ENCODE measurements at regions not wholly inside any gene's neighbourhood (a gene's known extent, or its start where the extent isn't known, plus 50 kb on each side); places are given as distances from the start of the nearest gene placed in this dataset.

DNA sequence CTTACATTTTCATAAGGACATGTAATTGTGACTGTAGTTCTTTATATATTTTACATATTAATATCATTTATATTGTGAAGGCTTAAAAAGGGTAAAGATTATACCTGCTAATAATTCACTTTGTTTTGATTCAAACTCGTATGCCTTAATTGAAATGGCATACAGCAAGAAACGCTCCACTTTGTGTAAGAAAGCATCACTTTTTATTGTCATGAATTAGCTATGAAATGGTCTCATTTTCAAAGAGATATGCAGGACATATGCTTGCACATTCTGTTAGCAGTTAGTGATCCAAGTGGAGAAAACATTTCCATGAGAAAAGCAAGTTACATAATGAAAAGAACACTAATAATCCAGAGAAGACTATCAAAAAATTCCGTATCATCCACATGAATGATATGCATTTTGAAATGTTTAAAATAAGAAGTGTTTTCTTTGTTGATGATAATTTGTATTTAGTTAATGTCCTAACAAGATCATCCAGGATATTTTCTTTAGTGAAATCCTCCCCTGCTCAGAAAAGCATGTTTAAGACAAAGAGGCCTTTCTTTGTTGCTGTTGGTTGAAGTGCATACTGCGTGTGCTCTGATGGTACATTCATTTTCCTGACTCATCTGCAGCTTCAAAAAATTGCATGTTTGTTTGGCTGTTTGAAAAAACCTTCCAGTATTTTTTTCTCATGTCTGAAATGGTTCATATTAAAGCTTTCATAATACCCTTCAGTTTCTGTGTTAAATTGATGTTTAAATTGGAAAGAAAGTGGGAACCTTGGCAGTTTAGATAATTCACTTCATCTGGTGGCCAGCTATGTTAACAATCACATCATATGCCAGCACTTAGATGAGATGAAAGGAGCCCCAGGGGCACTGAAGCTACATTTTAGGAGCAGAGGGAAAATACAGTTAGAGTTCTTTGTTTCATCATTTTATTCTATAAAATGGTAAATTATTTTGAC is 242.2 kb downstream of the CSNK1G3 start:
- peak; percentile 88 for TF ChIP-seq TCF4 (CRISPR knock-in tag; IDR thresholded peaks at IDR 0.05; ENCODE audit: borderline replicate concordance)
- TF ChIP-seq ISL1 (CRISPR knock-in tag; IDR thresholded peaks at IDR 0.05): peak; percentile 62
- 0 out of 2 replicates have a peak, but pooled peaks have one; percentile 35 for TF ChIP-seq ZNF70 (CRISPR knock-in tag; IDR thresholded peaks at IDR 0.05)
- peak; percentile 93 for TF ChIP-seq ZNF8 (CRISPR knock-in tag; IDR thresholded peaks at IDR 0.05)
- TF ChIP-seq, protein P1, sequence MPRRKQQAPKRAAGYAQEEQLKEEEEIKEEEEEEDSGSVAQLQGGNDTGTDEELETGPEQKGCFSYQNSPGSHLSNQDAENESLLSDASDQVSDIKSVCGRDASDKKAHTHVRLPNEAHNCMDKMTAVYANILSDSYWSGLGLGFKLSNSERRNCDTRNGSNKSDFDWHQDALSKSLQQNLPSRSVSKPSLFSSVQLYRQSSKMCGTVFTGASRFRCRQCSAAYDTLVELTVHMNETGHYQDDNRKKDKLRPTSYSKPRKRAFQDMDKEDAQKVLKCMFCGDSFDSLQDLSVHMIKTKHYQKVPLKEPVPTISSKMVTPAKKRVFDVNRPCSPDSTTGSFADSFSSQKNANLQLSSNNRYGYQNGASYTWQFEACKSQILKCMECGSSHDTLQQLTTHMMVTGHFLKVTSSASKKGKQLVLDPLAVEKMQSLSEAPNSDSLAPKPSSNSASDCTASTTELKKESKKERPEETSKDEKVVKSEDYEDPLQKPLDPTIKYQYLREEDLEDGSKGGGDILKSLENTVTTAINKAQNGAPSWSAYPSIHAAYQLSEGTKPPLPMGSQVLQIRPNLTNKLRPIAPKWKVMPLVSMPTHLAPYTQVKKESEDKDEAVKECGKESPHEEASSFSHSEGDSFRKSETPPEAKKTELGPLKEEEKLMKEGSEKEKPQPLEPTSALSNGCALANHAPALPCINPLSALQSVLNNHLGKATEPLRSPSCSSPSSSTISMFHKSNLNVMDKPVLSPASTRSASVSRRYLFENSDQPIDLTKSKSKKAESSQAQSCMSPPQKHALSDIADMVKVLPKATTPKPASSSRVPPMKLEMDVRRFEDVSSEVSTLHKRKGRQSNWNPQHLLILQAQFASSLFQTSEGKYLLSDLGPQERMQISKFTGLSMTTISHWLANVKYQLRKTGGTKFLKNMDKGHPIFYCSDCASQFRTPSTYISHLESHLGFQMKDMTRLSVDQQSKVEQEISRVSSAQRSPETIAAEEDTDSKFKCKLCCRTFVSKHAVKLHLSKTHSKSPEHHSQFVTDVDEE (CRISPR knock-in tag; IDR thresholded peaks at IDR 0.05): no peak
- TF ChIP-seq CSRNP3 (CRISPR knock-in tag; IDR thresholded peaks at IDR 0.05): no peak
- peak; percentile 27; the same call in 2 of the 3 replicates for ATAC-seq

DNA sequence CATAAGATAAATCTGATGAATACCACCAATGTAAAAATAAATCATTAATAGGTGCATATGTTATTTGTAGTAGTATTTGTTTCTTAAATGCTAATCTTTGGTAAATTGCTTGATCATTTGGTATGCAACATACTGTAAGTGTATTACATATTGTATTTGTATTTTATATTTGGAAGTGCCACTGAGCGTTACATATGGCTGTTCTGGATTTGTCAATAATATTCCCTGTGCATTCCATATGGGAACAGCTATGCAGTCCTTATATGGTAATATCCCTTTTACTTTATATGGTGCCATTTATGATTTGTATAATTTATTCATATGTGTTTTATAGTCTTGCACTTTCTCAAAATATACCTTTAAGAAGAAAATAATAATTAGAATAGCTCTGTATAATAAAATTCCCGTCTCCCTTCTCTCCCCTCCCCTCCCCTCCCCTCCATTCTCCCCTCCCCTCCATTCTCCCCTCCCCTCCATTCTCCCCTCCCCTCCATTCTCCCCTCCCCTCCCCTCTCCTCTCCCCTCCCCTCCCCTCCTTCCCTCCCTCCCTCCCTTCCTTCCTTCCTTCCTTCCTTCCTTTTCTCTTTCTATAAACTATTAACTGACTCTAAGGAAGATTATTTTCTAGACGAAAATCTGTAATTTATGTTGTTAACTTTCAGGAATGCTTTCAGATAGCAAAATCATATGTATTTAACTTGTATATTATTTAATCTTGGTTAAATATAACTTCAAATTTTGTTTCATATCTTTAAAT is 241.4 kb downstream of the CSNK1G3 start:
- TF ChIP-seq ZC3H10 (CRISPR knock-in tag; IDR thresholded peaks at IDR 0.05) (no peak), ZNF8 (CRISPR knock-in tag; IDR thresholded peaks at IDR 0.05) (no peak), PPARA (CRISPR knock-in tag; IDR thresholded peaks at IDR 0.05; ENCODE audit: borderline replicate concordance) (no peak), ZFP30 (CRISPR knock-in tag; IDR thresholded peaks at IDR 0.05) (no peak), TOX (CRISPR knock-in tag; IDR thresholded peaks at IDR 0.05; ENCODE audit: borderline replicate concordance) (no peak), ESRRG (CRISPR knock-in tag; IDR thresholded peaks at IDR 0.05) (no peak), CSRNP3 (CRISPR knock-in tag; IDR thresholded peaks at IDR 0.05) (no peak), ZNF565 (CRISPR knock-in tag; conservative IDR thresholded peaks at IDR 0.05; ENCODE audit: low read depth) (no peak), ARNTL (CRISPR knock-in tag; IDR thresholded peaks at IDR 0.05; ENCODE audit: borderline replicate concordance, low read depth) (no peak), ISL1 (CRISPR knock-in tag; IDR thresholded peaks at IDR 0.05) (no peak), GLIS3 (CRISPR knock-in tag; IDR thresholded peaks at IDR 0.05) (no peak), BACH2 (CRISPR knock-in tag; IDR thresholded peaks at IDR 0.05; ENCODE audit: borderline replicate concordance) (no peak), OSR1 (CRISPR knock-in tag; IDR thresholded peaks at IDR 0.05) (no peak), TCF4 (CRISPR knock-in tag; IDR thresholded peaks at IDR 0.05; ENCODE audit: borderline replicate concordance) (no peak)
- TF ChIP-seq, protein P1 (CRISPR knock-in tag; IDR thresholded peaks at IDR 0.05): no peak
- TF ChIP-seq, protein P2, sequence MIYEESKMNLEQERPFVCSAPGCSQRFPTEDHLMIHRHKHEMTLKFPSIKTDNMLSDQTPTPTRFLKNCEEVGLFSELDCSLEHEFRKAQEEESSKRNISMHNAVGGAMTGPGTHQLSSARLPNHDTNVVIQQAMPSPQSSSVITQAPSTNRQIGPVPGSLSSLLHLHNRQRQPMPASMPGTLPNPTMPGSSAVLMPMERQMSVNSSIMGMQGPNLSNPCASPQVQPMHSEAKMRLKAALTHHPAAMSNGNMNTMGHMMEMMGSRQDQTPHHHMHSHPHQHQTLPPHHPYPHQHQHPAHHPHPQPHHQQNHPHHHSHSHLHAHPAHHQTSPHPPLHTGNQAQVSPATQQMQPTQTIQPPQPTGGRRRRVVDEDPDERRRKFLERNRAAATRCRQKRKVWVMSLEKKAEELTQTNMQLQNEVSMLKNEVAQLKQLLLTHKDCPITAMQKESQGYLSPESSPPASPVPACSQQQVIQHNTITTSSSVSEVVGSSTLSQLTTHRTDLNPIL (CRISPR knock-in tag; IDR thresholded peaks at IDR 0.05; ENCODE audit: low read depth): no peak
- TF ChIP-seq, protein P3, sequence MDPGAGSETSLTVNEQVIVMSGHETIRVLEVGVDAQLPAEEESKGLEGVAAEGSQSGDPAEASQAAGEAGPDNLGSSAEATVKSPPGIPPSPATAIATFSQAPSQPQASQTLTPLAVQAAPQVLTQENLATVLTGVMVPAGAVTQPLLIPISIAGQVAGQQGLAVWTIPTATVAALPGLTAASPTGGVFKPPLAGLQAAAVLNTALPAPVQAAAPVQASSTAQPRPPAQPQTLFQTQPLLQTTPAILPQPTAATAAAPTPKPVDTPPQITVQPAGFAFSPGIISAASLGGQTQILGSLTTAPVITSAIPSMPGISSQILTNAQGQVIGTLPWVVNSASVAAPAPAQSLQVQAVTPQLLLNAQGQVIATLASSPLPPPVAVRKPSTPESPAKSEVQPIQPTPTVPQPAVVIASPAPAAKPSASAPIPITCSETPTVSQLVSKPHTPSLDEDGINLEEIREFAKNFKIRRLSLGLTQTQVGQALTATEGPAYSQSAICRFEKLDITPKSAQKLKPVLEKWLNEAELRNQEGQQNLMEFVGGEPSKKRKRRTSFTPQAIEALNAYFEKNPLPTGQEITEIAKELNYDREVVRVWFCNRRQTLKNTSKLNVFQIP (CRISPR knock-in tag; IDR thresholded peaks at IDR 0.05; ENCODE audit: borderline replicate concordance, low read depth): no peak
- no peak for ATAC-seq
